GM12892 (cell line): ENCODE measurements at regions not wholly inside any gene's neighbourhood (a gene's known extent, or its start where the extent isn't known, plus 50 kb on each side); places are given as distances from the start of the nearest gene placed in this dataset.

Experiments
- POLR2A ChIP-seq: IDR thresholded peaks from 2 replicates; pipeline ENCODE4 v1.6.1; 2011; ENCODE audit warnings: low read depth, low read length, control low read depth
- POLR2AphosphoS5 ChIP-seq: IDR thresholded peaks from 2 replicates; pipeline ENCODE4 v1.6.1; 2011; ENCODE audit warnings: low read depth, low read length, control low read depth
- TAF1 ChIP-seq: IDR thresholded peaks from 2 replicates; pipeline ENCODE4 v1.6.1; 2011; ENCODE audit warnings: low read depth, mild to moderate bottlenecking, control low read depth, low read length, borderline replicate concordance

DNA sequence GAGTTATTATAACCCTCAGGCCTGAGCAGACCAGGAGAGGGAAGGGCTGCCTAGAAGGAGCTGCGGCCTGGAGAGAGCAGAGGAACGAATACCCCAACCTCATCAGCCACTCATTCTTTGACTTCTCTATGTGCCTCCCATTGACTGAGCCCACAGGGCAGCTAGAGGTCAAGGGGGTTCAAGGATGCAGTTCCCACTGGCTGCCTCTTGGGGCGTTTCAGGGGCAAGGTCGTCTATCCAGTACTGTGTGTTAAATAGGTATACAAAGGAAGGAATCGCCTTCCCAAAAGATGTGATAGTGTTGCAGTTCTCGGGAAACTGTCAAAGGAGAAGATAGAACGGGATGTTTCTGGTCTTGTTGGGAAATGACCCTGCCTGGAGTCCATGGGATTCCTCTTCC, 250.6 kb downstream of the PRDM2 start:
- TF ChIP-seq POLR2A (no peak), POLR2AphosphoS5 (no peak), TAF1 (no peak)
